OCI-LY7 (cell line): ENCODE measurements at regions not wholly inside any gene's neighbourhood (a gene's known extent, or its start where the extent isn't known, plus 50 kb on each side); places are given as distances from the start of the nearest gene placed in this dataset.

Experiments
- BruUV-seq: library from RNA; stranded (reverse); fragments of 400-500 nt; replicated peaks from 2 replicates; lab custom pipeline; 2021; lab: Mats Ljungman, UMichigan
- CTCF ChIA-PET: fragments of 300-600 bp; sonication (Branson Sonifier 250); formaldehyde crosslinking; loops from one replicate; lab custom pipeline; 2022; ENCODE audit warnings: antibody characterized with exemption; ENCODE audit not compliant: unreplicated experiment; lab: Charles Lee
- POLR2A ChIA-PET: fragments of 300-600 bp; sonication (Branson Sonifier 250); formaldehyde crosslinking; loops from one replicate; lab custom pipeline; 2022; ENCODE audit warnings: antibody characterized with exemption; lab: Charles Lee
- DNase-seq: peaks from one replicate; pipeline ENCODE4 v3.0.0-alpha.2; 2015; ENCODE audit warnings: low spot score
- H2AFZ ChIP-seq: fragments of 200-600 bp; sonication (generic), shearing (Covaris generic); 2 replicates; pipeline ENCODE4 v1.6.1; 2014; ENCODE audit warnings: mild to moderate bottlenecking, antibody characterized with exemption, low read length, moderate library complexity
- H3K27ac ChIP-seq: fragments of 200-600 bp; sonication (generic); 2 replicates; pipeline ENCODE4 v1.5.1; 2014; ENCODE audit warnings: mixed run types, low read depth, mild to moderate bottlenecking, moderate library complexity, low read length, inconsistent platforms; ENCODE audit not compliant: poor library complexity, severe bottlenecking
- H3K36me3 ChIP-seq: fragments of 200-600 bp; sonication (generic); 2 replicates; pipeline ENCODE4 v1.6.1; 2014; ENCODE audit warnings: mild to moderate bottlenecking, antibody characterized with exemption, low read length, moderate library complexity, mixed read lengths; ENCODE audit not compliant: insufficient read depth
- H3K4me1 ChIP-seq: fragments of 200-600 bp; sonication (generic); 2 replicates; pipeline ENCODE4 v1.5.1; 2014; ENCODE audit warnings: mild to moderate bottlenecking, low read length; ENCODE audit not compliant: insufficient read depth, poor library complexity, severe bottlenecking
- H3K4me2 ChIP-seq: fragments of 200-600 bp; sonication (generic); 2 replicates; pipeline ENCODE4 v1.6.1; 2014; ENCODE audit warnings: mild to moderate bottlenecking, low read length
- H3K4me3 ChIP-seq: fragments of 200-600 bp; sonication (generic); 2 replicates; pipeline ENCODE4 v1.5.1; 2014; ENCODE audit warnings: mild to moderate bottlenecking, low read depth, low read length; ENCODE audit not compliant: poor library complexity, severe bottlenecking
- H3K79me2 ChIP-seq: fragments of 200-600 bp; sonication (generic); 2 replicates; pipeline ENCODE4 v1.6.1; 2016; ENCODE audit warnings: low read depth, mild to moderate bottlenecking, low read length, moderate library complexity, mixed read lengths; ENCODE audit not compliant: insufficient read depth
- H3K9me2 ChIP-seq: fragments of 200-600 bp; sonication (generic); 2 replicates; pipeline ENCODE4 v1.6.1; 2016; ENCODE audit warnings: mild to moderate bottlenecking, low read length, mixed read lengths; ENCODE audit not compliant: insufficient read depth
- H3K9me3 ChIP-seq: fragments of 200-600 bp; sonication (generic); 2 replicates; pipeline ENCODE4 v1.6.1; 2014; ENCODE audit warnings: mild to moderate bottlenecking, mixed run types, low read length, mixed read lengths
- H4K20me1 ChIP-seq: fragments of 200-600 bp; sonication (generic); 2 replicates; pipeline ENCODE4 v1.6.1; 2014; ENCODE audit warnings: mild to moderate bottlenecking, antibody characterized with exemption, low read length, moderate library complexity, mixed read lengths; ENCODE audit not compliant: insufficient read depth
- CTCF ChIP-seq: fragments of 200-600 bp; sonication (generic); conservative IDR thresholded peaks from 2 replicates; pipeline ENCODE4 v1.5.1; 2014; ENCODE audit warnings: mild to moderate bottlenecking, antibody characterized with exemption, low read length, moderate library complexity, mixed read lengths
- EZH2phosphoT487 ChIP-seq: fragments of 200-600 bp; sonication (generic); IDR thresholded peaks from 2 replicates; pipeline ENCODE4 v1.6.1; 2018; ENCODE audit warnings: low read depth, borderline replicate concordance, mild to moderate bottlenecking, mixed run types, antibody characterized with exemption, low read length, moderate library complexity, mixed read lengths
- intact Hi-C: fragments of 100-400 bp; cut with micrococcal nuclease; formaldehyde crosslinking; loops from one replicate; pipeline ENCODE4 v1.10.0; 2022; ENCODE audit not compliant: unreplicated experiment

GRCh38 chr21:27067226-27067625, 100.3 kb upstream of the ADAMTS5 start:
- intact Hi-C loops = no loop called here
- DNase-seq = no peak
- H2AFZ ChIP-seq = no peak overlapping the region
- no peaks in the 10 kb centered on the region for H4K20me1 ChIP-seq
- H3K27ac ChIP-seq = no peak overlapping the region
- no peaks in the 10 kb centered on the region for H3K9me2 ChIP-seq
- ChIA-PET POLR2A (no interaction called here), CTCF (no interaction called here)
- TF ChIP-seq EZH2phosphoT487 (no peak), CTCF (no peak)
- H3K36me3 ChIP-seq = no peaks in the 10 kb centered on the region
- BruUV-seq = no TSS peak
- H3K4me3 ChIP-seq = no peak overlapping the region
- H3K4me2 ChIP-seq = no peak overlapping the region
- H3K79me2 ChIP-seq = no peaks in the 10 kb centered on the region
- H3K9me3 ChIP-seq = peaks cover 9% of the 10 kb centered on the region; the same call in 1 of the 2 replicates
- H3K4me1 ChIP-seq = no peaks in the 10 kb centered on the region

- Histone ChIP-seq H3K79me2 (no peaks in the 10 kb centered on the region), H3K36me3 (no peaks in the 10 kb centered on the region), H3K4me3 (no peak overlapping the region), H3K9me3 (peaks cover 3% of the 10 kb centered on the region; the same call in 1 of the 2 replicates), H2AFZ (no peak overlapping the region), H3K4me1 (no peaks in the 10 kb centered on the region), H3K27ac (no peak overlapping the region), H4K20me1 (no peaks in the 10 kb centered on the region), H3K4me2 (no peak overlapping the region), H3K9me2 (no peaks in the 10 kb centered on the region)
- ChIA-PET POLR2A (no interaction called here), CTCF (no interaction called here)
- TF ChIP-seq CTCF = no peak
- no peak for TF ChIP-seq EZH2phosphoT487
- intact Hi-C loops = no loop called here
- no TSS peak for BruUV-seq
- DNase-seq = no peak
Observed at GRCh38 chr21:27062443-27062842, 95.6 kb upstream of the ADAMTS5 start.

- H3K36me3 ChIP-seq = no peaks in the 10 kb centered on the region
- H3K4me1 ChIP-seq = no peaks in the 10 kb centered on the region
- TF ChIP-seq CTCF (no peak), EZH2phosphoT487 (no peak)
- ChIA-PET CTCF (no interaction called here), POLR2A (no interaction called here)
- no peak for DNase-seq
- no peak overlapping the region for H3K4me3 ChIP-seq
- H3K79me2 ChIP-seq = no peaks in the 10 kb centered on the region
- H2AFZ ChIP-seq = no peak overlapping the region
- no peaks in the 10 kb centered on the region for H4K20me1 ChIP-seq
- H3K27ac ChIP-seq = no peak overlapping the region
- no TSS peak for BruUV-seq
- H3K4me2 ChIP-seq = no peak overlapping the region
- H3K9me2 ChIP-seq = no peaks in the 10 kb centered on the region
- peaks cover 3% of the 10 kb centered on the region; the same call in 1 of the 2 replicates for H3K9me3 ChIP-seq
- intact Hi-C loops = no loop called here
Observed at GRCh38 chr21:27061770-27062169, 94.9 kb upstream of the ADAMTS5 start.
